SK-N-SH treated with all-trans-retinoic acid at 6 μM for 48 hours (cell line): ENCODE measurements at regions not wholly inside any gene's neighbourhood (a gene's known extent, or its start where the extent isn't known, plus 50 kb on each side); places are given as distances from the start of the nearest gene placed in this dataset.

Experiments
- GLIS3 ChIP-seq: fragments of 250-450 bp; sonication (Bioruptor Pico); IDR thresholded peaks from 2 replicates; pipeline ENCODE4 v1.5.0; 2020; ENCODE audit warnings: mild to moderate bottlenecking, moderate library complexity
- ISL1 ChIP-seq: fragments of 250-450 bp; sonication (Bioruptor Pico); IDR thresholded peaks from 2 replicates; pipeline ENCODE4 v2.1.2; 2022; ENCODE audit warnings: mild to moderate bottlenecking, moderate library complexity
- RARB ChIP-seq: fragments of 250-450 bp; sonication (Bioruptor Pico); IDR thresholded peaks from 2 replicates; pipeline ENCODE4 v1.8.0; 2021; ENCODE audit warnings: mild to moderate bottlenecking, moderate library complexity
- ZNF565 ChIP-seq: fragments of 450-650 bp; formaldehyde crosslinking; conservative IDR thresholded peaks from 2 replicates; pipeline ENCODE4 v1.5.0; 2020; ENCODE audit warnings: low read depth, mild to moderate bottlenecking, moderate library complexity

GRCh38 chr9:107756091-107756490, 266.5 kb upstream of the KLF4 start:
- TF ChIP-seq ZNF565: no peak
- TF ChIP-seq GLIS3 (CRISPR knock-in tag): no peak
- no peak for TF ChIP-seq RARB (CRISPR knock-in tag)
- no peak for TF ChIP-seq ISL1 (CRISPR knock-in tag)
